Hypothalamus (tissue), 51 donors: ENCODE measurements at regions not wholly inside any gene's neighbourhood (a gene's known extent, or its start where the extent isn't known, plus 50 kb on each side); places are given as distances from the start of the nearest gene placed in this dataset.
A peak's percentile ranks its signal among the peaks of the same experiment; 100 is the strongest.

Source experiments
- DNase-seq, 51 donors: peaks; one replicate each; lab custom pipeline; 2025; lab: John Stamatoyannopoulos, UW

DNA sequence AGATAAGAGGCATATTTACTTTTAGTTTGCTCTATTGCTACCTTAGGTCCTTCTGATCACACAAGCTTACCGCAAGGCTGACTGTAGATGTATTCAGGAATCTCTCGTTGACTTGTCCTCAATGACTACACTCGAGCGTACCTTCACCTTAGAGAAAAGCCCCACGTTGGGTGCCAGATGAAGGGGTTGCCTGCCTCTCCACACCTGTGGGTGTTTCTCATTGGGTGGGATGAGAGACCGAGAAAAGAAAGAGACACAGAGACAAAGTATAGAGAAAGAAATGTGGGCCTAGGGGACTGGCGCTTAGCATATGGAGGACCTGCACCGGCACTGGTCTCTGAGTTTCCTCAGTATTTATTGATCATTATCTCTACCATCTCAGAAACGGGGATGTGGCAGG lies 51.8 kb downstream of the ASCL4 start:
- no peak for DNase-seq

DNA sequence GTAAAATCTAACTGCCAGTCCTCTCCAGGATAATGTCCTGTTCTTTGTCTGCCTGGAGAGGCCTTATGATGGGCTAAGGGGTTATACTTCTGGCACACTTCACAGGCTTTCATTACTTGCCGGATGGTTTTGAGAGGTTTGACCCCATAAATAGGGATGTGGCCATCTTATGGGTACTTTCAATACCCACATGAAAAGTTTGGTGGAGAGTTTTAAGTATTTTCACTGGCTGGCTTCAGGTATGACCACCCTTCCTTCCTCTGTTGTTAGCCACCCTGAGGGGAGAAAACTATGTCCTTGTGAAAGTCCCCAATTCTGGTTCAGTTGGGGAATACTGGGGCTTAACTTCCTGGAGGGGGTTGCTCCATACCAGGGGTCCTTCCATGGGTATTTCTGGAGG lies 54.8 kb downstream of the ASCL4 start:
- no peak for DNase-seq

DNA sequence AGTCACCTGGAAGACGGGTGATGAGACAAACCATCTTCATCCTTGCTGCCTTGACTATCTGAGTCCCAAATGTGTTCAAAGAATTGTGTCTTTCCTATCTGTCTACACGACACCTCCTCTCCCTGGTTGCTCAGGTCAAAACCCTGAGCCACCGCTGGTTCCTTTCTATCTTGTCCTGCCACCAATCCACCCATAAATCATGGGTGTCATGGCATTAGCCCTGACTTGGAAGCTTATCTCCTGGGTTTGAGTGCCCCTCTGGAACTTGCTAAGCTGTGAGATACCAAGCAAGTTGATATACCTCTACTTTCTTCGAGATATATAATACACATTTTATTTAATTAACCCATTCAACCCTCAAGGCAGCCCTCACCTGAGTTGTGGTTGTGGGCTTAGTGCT lies 57.9 kb downstream of the ASCL4 start:
- DNase-seq: no peak

DNA sequence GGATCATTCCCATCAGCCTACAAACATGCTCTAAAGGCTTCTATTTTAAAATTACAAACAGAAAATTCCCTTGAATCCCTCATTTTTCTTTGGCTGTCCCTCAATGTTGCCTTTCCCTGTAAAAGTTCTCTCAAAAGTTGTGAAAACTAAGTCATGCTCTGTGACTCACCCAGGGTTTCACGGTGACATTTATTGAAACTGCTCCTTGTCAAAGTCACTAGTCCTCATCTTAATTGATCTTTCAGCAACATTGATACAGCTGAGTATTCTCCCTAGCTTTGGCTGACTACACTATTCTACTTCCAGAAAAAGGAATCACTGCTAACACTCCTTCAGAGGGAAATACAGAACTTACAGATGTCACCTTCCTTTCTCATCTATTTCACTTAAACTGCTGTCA lies 65.7 kb downstream of the ASCL4 start:
- no peak for DNase-seq

DNA sequence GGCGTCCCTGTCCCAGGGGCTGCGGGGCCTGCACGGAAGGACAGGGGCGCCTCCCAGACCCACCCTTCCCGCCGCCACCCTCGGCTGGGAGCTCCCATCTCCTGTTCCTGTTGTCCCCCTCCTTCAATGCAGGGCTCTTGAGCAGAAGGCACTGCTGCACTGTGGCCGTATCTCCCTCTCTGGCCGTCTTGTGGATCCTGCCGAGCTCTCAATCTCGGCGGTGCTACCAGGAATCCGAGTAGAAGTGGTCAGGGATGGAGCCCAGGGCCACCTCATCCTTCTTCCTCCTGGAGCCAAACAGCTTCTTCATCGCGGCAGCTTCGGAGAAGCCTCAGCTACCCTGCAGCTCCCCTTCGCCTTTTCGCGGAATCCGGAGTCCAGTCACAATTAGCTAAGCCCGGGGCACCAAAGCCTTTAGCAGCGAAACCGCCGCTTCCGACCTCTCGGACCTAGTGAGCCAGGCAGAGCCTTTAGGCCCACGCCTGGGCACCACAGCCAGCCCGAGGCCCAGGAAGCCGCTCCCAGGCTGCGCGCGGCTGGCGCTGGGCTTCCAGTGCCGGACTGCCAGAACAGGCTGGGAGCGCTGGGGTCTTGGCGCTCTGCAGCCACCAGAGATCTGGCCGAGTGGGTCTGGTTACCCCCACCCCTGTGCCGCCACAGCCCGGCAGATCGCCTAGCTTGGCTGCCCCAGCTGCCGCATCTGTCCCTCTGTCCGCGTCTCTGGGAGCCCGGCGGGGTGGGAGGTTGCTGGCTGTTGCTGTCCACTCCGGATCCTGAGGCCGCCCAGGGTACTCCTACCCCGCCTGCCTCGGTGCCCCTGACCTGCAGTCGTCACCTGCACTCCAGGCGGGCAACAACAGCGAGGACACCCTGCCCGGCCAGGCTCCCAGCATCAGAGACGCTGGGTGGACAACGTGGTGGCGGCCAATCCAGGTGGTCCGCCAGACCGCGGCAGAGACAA lies 69.1 kb downstream of the ASCL4 start:
- peak in 7 of 51 donors; percentile 13 to 53 (median 34) for DNase-seq

DNA sequence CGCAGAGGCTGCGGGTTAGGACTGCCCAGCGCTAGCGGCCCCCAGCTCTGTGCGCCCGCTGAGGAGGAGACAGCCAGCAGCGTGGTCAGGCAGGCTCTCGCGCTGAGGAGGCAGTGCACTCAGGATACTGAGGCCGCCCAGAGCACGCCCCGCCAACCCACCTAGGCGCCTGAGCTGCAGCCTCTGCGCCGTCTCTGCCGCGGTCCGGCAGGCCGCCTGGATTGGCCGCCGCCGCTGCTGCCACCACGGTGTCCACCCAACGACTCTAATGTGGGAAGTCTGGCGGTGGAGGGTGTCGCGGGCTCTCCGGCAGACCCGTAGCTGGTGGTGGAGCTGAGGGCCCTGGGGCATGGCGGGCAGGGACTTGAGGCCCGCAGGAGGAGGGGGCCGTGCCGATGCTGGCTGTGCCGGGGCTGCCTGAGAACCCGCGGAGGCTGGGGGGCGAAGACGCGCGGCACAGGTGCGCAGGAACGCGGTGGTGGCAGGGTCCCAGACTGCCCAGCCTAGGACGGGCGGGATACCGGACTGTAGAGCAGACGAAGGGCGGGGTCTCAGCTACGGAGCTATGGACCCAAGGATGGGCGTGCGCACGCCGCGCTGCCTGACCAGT lies 69.9 kb downstream of the ASCL4 start:
- DNase-seq: peak in 2 of 51 donors; percentile 21 to 50

DNA sequence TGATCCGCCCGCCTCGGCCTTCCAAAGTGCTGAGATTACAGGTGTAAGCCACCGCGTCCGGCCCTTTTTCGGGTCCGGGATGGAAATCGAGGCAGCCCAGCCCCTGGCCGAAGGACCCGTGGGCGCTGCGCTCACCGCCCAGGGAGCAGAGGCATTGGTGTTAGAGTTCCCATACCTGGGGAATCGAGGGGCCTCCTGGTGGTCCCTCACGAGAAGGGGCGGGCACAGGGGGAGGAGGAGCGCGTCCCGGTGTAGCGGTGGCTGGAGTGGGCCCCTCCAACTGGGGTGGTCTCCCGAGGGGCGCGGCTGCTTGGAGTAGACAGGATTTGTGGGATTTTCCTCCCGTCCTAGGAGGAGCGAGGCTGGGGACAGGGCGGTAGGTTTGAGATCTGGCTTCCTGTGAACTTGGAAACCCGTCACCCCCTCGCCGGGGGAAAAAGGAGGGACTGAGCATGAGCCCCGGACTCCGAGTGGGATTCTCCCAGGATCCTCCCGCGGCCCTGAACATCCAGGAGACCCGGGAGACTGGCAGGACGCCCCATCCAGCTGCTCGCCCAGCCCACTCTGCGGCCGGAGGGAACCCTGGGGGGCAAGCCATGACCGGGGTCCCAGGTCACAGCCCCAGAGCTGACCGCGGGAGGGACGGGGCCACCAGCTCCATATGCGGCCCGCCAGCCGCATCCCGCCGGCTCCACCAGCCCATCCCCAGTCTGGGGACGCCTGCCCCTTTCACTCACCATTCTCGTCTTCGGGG lies 70.9 kb downstream of the ASCL4 start:
- DNase-seq: no peak

DNA sequence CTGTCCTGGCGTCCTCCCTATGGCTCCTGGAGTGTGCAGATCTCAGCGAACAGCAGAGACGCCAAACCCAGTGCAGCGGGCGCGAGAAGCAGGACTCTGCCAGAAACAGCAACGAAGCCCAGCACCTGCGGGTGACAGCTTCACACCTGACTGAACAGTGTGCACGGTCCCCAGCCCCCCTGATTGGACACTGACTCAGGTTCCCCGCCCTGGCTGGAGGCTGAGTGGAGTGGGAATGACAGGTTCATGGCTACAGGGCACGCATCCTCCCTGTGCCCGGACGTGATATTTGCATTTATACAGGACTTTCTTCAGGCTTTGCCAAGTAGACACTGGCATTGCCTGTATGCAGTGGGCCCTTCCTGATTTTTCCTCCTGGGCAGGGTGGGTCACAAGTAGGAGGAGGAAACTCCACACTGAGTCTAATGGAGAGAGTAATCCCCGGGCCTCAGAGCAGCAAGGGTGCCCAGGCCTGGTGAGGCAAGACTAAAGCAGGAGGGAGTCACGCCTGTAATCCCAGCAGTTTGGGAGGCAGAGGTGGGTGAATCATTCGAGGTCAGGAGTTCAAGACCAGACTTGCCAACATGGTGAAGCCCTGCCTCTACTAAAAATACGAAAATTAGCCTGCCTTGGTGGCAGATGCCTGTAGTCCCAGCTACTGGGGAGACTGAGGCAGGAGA lies 71.6 kb downstream of the ASCL4 start:
- no peak for DNase-seq

DNA sequence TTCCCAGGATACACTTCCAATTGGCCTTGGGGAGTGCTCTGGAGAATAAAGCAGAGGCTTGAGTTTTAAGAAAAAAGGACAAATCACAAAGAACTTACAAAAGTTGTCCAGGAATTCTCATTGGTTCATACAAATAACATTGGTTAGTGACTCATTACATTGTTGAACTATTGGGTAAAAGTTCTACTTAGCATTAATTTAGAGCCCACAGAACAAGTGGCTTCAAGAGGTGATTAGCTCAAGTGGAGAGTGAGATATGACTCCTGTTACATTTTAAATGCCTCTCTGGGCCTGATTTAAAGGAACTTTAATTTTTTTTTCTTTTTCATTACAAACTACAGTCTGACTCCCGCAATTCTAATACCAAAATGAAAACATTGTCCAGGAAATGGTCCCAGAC lies 72.9 kb downstream of the ASCL4 start:
- DNase-seq: no peak

DNA sequence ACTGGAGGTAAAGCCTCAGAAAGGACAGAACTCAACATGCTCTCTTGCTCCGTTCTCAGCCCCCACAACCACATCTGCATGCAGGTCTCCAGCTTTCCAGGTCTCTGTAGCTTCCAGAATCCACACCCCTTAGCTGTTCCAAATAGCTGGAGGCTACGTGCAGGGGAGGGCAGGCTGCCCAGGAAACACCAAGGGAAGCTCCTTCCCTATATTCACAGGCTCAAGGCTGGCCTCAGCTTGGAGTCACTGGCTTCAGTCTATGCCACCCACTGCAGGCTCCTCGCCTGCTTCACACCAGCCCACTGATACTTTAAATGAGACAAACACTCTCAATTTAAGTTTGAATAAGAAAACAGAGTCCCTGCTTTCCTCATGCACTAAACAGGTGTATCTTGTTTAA lies 73.3 kb downstream of the ASCL4 start:
- DNase-seq: no peak

DNA sequence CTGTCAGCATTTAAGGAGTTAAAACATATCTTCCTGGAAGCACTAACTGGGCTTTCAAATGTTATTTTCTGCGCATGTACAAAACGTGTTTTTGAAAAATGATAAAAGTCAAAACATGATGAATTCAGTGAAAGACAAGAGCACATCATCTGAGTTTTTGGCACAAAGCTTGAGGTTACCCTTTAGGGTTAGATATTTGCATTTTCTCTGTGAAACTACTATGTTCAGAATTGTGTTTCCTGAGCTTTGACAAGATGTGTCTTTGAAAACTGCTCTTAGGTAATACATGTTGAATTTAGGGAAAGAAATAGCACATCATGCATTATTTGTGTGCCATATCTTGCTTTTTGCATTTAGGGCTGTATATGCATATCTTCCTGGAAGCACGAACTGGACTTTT lies 79.0 kb downstream of the ASCL4 start:
- DNase-seq: no peak

DNA sequence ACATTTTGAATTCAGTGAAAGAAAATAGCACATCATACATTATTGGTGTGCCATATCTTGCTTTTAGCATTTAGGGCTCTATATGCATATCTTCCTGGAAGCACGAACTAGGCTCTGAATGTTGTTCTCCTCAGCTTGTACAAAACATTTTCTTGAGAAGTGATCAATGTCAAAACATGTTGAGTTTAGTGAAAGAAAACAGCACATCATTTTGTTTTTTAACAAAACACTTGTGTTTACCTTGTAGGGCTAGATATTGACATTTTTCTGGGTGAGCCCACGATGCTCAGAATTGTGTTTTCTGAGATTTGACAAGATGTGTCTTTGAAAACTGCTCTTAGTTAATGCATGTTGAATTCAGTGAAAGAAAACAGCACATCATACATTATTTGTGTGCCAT lies 81.0 kb downstream of the ASCL4 start:
- DNase-seq: no peak

DNA sequence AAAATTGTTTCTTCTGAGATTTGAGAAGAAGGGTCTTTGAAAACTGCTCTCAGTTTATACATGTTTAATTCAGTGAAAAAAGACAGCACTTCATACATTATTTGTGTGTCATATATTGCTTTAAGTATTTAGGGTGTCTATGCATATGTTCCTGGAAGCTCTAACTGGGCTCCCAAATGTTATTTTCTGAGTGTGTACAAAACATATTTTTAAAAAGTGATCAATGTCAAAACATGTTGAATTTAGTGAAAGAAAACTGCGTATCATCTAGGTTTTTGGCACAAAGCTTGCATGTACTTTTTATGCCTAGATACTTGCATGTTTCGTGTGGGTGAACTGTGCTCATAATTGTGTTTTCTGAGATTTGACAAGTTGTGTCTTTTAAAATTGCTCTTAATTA lies 81.6 kb downstream of the ASCL4 start:
- DNase-seq: no peak

DNA sequence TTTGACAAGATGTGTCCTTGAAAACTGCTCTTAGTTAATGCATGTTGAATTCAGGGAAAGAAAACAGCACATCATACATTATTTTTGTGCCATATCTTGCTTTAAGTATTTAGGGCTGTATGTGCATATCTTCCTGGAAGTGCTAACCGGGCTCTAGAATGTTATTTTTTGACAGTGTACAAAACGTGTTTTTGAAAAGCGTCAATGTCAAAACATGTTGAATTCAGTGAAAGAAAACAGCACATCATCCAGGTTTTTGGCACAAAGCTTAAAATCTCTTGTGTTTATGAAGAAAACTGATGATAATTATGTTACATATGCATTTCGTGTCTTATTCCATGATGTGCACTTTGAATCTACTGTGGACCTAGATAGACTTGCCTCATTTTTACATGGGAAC lies 82.7 kb downstream of the ASCL4 start:
- DNase-seq: no peak

DNA sequence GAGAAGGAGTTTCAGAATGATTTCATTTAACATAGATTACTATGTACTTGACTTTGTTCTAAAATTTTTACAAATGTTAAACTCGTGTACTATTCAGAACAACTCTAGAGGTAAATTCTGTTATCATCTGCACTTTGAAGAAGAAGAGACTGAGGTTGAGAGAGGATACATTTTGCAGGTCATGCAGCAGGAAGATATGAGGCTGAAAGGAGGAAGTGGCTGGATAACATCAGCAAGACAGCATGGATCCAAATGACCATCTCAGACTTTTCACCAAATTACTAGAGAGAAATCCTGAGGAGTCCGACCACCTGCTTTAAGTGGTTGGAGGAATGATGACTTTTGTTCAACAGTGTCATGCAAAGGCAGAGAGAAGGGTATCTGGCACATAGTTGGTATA lies 84.9 kb downstream of the ASCL4 start:
- no peak for DNase-seq

DNA sequence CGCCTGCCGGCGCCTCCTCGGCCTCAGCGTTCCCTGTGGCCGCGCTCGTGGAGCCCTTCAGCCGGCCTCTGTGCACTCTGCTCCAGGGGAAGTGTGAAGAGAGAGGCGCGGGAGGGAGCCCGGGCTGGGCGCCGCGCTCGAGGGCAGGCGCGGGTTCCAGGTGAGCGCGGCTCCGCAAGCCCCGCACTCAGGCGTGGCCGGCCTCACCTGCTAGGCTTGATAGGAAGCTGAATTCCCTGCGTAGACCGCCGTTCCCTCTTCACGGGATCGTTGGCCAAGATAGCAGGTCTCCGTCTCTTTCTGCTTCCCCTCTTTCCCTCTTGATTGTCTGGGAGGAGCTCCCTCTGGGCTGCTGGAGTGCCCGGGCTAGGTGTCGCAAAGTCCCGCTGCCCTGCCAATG lies 89.7 kb downstream of the ASCL4 start:
- DNase-seq: peak in 2 of 51 donors; percentile 4 to 11

DNA sequence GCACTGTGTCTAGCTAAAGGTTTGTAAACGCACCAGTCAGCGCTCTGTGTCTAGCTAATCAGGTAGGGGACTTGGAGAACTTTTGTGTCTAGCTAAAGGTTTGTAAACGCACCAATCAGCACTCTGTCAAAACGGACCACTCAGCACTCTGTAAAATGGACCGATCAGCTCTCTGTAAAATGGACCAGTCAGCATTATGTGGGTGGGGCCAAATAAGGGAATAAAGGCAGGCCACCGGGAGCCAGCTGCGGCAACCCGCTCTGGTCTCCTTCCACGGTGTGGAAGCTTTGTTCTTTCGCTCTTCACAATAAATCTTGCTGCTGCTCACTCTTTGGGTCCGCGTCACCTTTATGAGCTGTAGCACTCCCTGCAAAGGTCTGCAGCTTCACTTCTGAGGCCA lies 90.2 kb downstream of the ASCL4 start:
- peak in 1 of 51 donors; percentile 13 for DNase-seq

DNA sequence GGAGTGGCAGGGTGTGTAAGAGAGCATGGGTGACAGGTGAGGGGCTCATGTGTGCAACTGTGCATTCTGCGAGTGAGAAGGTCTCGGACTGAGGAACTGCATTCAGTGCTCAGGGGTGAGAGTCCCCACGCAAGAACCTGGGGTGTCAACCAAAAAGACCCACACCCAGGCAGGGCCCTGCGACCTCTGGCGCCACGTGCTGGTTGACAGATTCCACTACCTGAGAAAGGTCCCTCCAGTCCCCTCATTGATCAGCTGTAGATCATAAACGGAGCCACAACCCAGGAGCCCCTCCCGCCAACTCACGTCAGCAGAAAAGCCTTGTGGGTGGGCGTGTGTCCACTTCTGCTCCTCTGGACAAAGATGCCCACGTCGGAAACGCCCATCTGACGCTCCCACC lies 98.7 kb downstream of the ASCL4 start:
- no peak for DNase-seq

DNA sequence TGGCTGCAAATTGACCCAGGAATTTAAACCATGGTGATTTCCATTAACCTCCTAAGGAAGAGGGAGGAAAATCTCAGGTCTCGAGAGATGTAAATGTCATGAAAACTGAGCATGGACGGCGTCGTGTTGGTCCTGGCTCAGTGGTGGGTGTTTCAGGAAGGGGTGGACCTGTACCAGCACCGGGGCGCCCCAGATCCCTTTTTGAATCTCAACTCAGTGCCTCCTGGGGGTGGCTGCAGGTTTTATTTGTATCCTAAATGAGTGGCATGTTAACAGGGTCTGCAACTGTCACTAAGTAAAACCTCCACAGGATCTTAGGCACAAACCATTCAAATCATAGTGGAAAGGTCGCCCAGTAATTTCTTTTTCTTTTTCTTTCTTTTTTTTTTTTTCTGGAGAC lies 101.3 kb downstream of the ASCL4 start:
- DNase-seq: no peak

DNA sequence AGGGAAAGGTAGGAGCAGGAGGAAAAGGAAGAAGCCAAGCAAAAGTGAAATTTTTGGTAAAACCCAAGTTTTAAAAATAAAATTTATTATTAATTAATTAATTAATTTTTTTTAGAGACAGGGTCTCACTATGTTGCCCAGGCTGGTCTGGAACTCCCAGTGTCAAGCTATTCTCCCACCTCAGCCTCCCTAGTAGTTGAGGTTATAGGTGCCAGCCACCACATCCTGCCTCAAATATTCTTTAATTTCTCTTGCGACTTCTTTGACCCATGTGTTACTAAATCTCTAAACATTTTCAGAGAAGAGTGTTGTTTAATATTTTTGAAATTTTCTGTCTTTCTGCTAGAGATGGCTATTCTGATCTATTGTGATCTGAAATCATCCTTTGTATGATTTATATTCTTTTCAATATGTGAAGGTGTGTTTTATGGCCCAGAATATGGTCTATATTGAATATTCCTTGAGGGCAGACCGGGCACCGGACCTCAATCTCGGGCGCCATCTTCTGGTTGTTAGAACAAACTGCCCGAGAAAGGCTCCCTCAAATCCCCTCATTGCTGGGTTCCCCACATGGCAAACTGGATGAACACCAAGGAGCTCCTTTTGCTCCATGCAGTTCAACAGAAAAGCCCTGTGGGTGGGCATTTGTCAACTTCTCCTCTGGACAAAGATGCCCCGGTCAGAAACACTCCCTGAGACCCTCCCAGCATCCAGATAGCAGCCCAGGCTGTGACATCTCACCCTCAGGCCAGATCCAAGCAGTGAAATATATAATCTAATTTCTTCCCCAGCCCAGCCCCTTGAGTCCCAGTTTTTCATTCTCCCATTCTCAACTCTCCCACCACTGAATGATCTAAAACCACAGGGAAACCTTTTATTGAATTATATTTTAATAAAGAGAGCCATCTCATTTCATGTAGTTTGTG lies 110.5 kb downstream of the ASCL4 start:
- DNase-seq: peak in 31 of 51 donors; percentile 2 to 50 (median 22)
